ENCODE measurements at regions not wholly inside any gene's neighbourhood (a gene's known extent, or its start where the extent isn't known, plus 50 kb on each side); places are given as distances from the start of the nearest gene placed in this dataset.

DNA sequence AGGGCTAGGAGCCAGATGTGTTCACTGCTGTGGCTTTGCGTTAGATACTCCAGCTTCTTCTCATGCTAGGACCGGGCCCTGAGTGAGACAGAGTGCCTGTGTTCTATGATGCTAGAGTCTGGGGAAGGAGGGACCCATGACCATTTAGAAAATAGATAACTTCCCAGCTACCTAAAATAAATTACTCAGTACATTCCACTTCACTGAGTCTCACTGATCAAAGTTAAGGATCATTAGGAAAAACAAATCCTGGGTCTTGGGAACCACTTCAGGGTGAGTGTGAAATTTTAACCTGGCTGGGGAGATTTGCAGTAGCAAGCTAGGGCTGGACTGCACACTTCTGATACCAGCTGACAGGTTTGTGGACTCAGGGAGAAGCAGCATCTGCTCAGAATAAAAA, 138.1 kb downstream of the EMX2 start:
- TF ChIP-seq, protein P1, sequence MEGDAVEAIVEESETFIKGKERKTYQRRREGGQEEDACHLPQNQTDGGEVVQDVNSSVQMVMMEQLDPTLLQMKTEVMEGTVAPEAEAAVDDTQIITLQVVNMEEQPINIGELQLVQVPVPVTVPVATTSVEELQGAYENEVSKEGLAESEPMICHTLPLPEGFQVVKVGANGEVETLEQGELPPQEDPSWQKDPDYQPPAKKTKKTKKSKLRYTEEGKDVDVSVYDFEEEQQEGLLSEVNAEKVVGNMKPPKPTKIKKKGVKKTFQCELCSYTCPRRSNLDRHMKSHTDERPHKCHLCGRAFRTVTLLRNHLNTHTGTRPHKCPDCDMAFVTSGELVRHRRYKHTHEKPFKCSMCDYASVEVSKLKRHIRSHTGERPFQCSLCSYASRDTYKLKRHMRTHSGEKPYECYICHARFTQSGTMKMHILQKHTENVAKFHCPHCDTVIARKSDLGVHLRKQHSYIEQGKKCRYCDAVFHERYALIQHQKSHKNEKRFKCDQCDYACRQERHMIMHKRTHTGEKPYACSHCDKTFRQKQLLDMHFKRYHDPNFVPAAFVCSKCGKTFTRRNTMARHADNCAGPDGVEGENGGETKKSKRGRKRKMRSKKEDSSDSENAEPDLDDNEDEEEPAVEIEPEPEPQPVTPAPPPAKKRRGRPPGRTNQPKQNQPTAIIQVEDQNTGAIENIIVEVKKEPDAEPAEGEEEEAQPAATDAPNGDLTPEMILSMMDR (IDR thresholded peaks at IDR 0.05), result no peak
- TF ChIP-seq POLR2A (IDR thresholded peaks at IDR 0.05), result no peak

Data from lower leg skin (tissue), 3 donors.